ENCODE measurements at regions not wholly inside any gene's neighbourhood (a gene's known extent, or its start where the extent isn't known, plus 50 kb on each side); places are given as distances from the start of the nearest gene placed in this dataset.

GRCh38 chr1:30356839-30357238 lies 366.5 kb downstream of the MATN1 start:
- Mint-ChIP-seq H3K4me1 (no peaks in the 10 kb centered on the region), H3K36me3 (ENCODE audit: low read depth) (no peaks in the 10 kb centered on the region), H3K4me3 (no peak overlapping the region), H3K27me3 (peaks cover 7% of the 10 kb centered on the region), H3K27ac (no peak overlapping the region), H3K9me3 (no peaks in the 10 kb centered on the region)
- DNase-seq: no peak
- intact Hi-C loops (cut with micrococcal nuclease): no loop called here

- Mint-ChIP-seq H3K4me3 (no peak overlapping the region), H3K36me3 (ENCODE audit: low read depth) (no peaks in the 10 kb centered on the region), H3K27me3 (peaks cover 13% of the 10 kb centered on the region), H3K9me3 (no peaks in the 10 kb centered on the region), H3K4me1 (no peaks in the 10 kb centered on the region), H3K27ac (no peak overlapping the region)
- DNase-seq: no peak
- intact Hi-C loops (cut with micrococcal nuclease): no loop called here
These were observed 369.0 kb downstream of the MATN1 start for GRCh38 chr1:30354410-30354809.

GRCh38 chr1:30353637-30354036 lies 369.7 kb downstream of the MATN1 start:
- Mint-ChIP-seq H3K36me3 (ENCODE audit: low read depth) (no peaks in the 10 kb centered on the region), H3K9me3 (no peaks in the 10 kb centered on the region), H3K27me3 (peaks cover 18% of the 10 kb centered on the region), H3K4me3 (no peak overlapping the region), H3K4me1 (no peaks in the 10 kb centered on the region), H3K27ac (no peak overlapping the region)
- no peak for DNase-seq
- intact Hi-C loops (cut with micrococcal nuclease): no loop called here

- no peak for DNase-seq
- Mint-ChIP-seq H3K27me3 (peaks cover 28% of the 10 kb centered on the region), H3K27ac (no peak overlapping the region), H3K36me3 (ENCODE audit: low read depth) (no peaks in the 10 kb centered on the region), H3K4me3 (no peak overlapping the region), H3K4me1 (no peaks in the 10 kb centered on the region), H3K9me3 (no peaks in the 10 kb centered on the region)
- intact Hi-C loops (cut with micrococcal nuclease): no loop called here
These were observed 375.2 kb downstream of the MATN1 start for GRCh38 chr1:30348147-30348546.

GRCh38 chr1:30345491-30346130 lies 377.8 kb downstream of the MATN1 start:
- intact Hi-C loops (cut with micrococcal nuclease): no loop called here
- no peak overlapping the region for H3K27ac Mint-ChIP-seq
- no peaks in the 10 kb centered on the region for H3K9me3 Mint-ChIP-seq

GRCh38 chr1:30343562-30343961 lies 379.8 kb downstream of the MATN1 start:
- Mint-ChIP-seq H3K36me3 (ENCODE audit: low read depth) (no peaks in the 10 kb centered on the region), H3K9me3 (no peaks in the 10 kb centered on the region), H3K27me3 (peaks cover 19% of the 10 kb centered on the region), H3K4me1 (no peaks in the 10 kb centered on the region), H3K4me3 (no peak overlapping the region), H3K27ac (no peak overlapping the region)
- intact Hi-C loops (cut with micrococcal nuclease): no loop called here
- DNase-seq: no peak

More at GRCh38 chr1:30345491-30346130, 377.8 kb downstream of the MATN1 start:
- peaks cover 24% of the 10 kb centered on the region for H3K27me3 Mint-ChIP-seq
- no peak overlapping the region for H3K4me3 Mint-ChIP-seq
- H3K36me3 Mint-ChIP-seq (ENCODE audit: low read depth): no peaks in the 10 kb centered on the region
- DNase-seq: no peak
- H3K4me1 Mint-ChIP-seq: no peaks in the 10 kb centered on the region

- intact Hi-C loops (cut with micrococcal nuclease): no loop called here
- H3K4me3 Mint-ChIP-seq: no peak overlapping the region
These were observed 380.7 kb downstream of the MATN1 start for GRCh38 chr1:30342535-30343141.

GRCh38 chr1:30340934-30341333 lies 382.5 kb downstream of the MATN1 start:
- H3K36me3 Mint-ChIP-seq (ENCODE audit: low read depth): no peaks in the 10 kb centered on the region
- no peaks in the 10 kb centered on the region for H3K9me3 Mint-ChIP-seq
- H3K4me3 Mint-ChIP-seq: no peak overlapping the region
- DNase-seq: no peak
- intact Hi-C loops (cut with micrococcal nuclease): no loop called here
- H3K4me1 Mint-ChIP-seq: no peaks in the 10 kb centered on the region
- peaks cover 13% of the 10 kb centered on the region for H3K27me3 Mint-ChIP-seq
- H3K27ac Mint-ChIP-seq: no peak overlapping the region

More at GRCh38 chr1:30342535-30343141, 380.7 kb downstream of the MATN1 start:
- DNase-seq: no peak
- H3K27me3 Mint-ChIP-seq: peaks cover 15% of the 10 kb centered on the region
- H3K27ac Mint-ChIP-seq: no peak overlapping the region
- no peaks in the 10 kb centered on the region for H3K36me3 Mint-ChIP-seq (ENCODE audit: low read depth)
- no peaks in the 10 kb centered on the region for H3K4me1 Mint-ChIP-seq
- no peaks in the 10 kb centered on the region for H3K9me3 Mint-ChIP-seq

GRCh38 chr1:30339866-30340265 lies 383.5 kb downstream of the MATN1 start:
- DNase-seq: no peak
- H3K27ac Mint-ChIP-seq: no peak overlapping the region
- intact Hi-C loops (cut with micrococcal nuclease): no loop called here
- H3K27me3 Mint-ChIP-seq: peaks cover 12% of the 10 kb centered on the region
- H3K4me3 Mint-ChIP-seq: no peak overlapping the region
- no peaks in the 10 kb centered on the region for H3K4me1 Mint-ChIP-seq
- no peaks in the 10 kb centered on the region for H3K9me3 Mint-ChIP-seq
- H3K36me3 Mint-ChIP-seq (ENCODE audit: low read depth): no peaks in the 10 kb centered on the region

GRCh38 chr1:30338765-30339164 lies 384.6 kb downstream of the MATN1 start:
- intact Hi-C loops (cut with micrococcal nuclease): no loop called here
- H3K27me3 Mint-ChIP-seq: peaks cover 12% of the 10 kb centered on the region
- no peaks in the 10 kb centered on the region for H3K4me1 Mint-ChIP-seq
- H3K4me3 Mint-ChIP-seq: no peak overlapping the region
- H3K9me3 Mint-ChIP-seq: no peaks in the 10 kb centered on the region
- no peak overlapping the region for H3K27ac Mint-ChIP-seq
- no peaks in the 10 kb centered on the region for H3K36me3 Mint-ChIP-seq (ENCODE audit: low read depth)
- DNase-seq: no peak

- no peaks in the 10 kb centered on the region for H3K9me3 Mint-ChIP-seq
- no peaks in the 10 kb centered on the region for H3K36me3 Mint-ChIP-seq (ENCODE audit: low read depth)
- DNase-seq: no peak
- intact Hi-C loops (cut with micrococcal nuclease): no loop called here
- no peak overlapping the region for H3K4me3 Mint-ChIP-seq
- no peaks in the 10 kb centered on the region for H3K4me1 Mint-ChIP-seq
- peaks cover 4% of the 10 kb centered on the region for H3K27me3 Mint-ChIP-seq
- no peak overlapping the region for H3K27ac Mint-ChIP-seq
These were observed 386.1 kb downstream of the MATN1 start for GRCh38 chr1:30337324-30337620.

GRCh38 chr1:30336550-30337323 lies 386.6 kb downstream of the MATN1 start:
- intact Hi-C loops (cut with micrococcal nuclease): no loop called here
- no peaks in the 10 kb centered on the region for H3K9me3 Mint-ChIP-seq
- no peak overlapping the region for H3K4me3 Mint-ChIP-seq
- H3K27me3 Mint-ChIP-seq: no peaks in the 10 kb centered on the region
- no peak for DNase-seq
- no peaks in the 10 kb centered on the region for H3K36me3 Mint-ChIP-seq (ENCODE audit: low read depth)
- no peaks in the 10 kb centered on the region for H3K4me1 Mint-ChIP-seq
- no peak overlapping the region for H3K27ac Mint-ChIP-seq

- no peak overlapping the region for H3K4me3 Mint-ChIP-seq
- H3K4me1 Mint-ChIP-seq: no peaks in the 10 kb centered on the region
- no peak for DNase-seq
- intact Hi-C loops (cut with micrococcal nuclease): no loop called here
- no peaks in the 10 kb centered on the region for H3K36me3 Mint-ChIP-seq (ENCODE audit: low read depth)
- no peaks in the 10 kb centered on the region for H3K9me3 Mint-ChIP-seq
- no peaks in the 10 kb centered on the region for H3K27me3 Mint-ChIP-seq
- no peak overlapping the region for H3K27ac Mint-ChIP-seq
These were observed 387.4 kb downstream of the MATN1 start for GRCh38 chr1:30335997-30336390.

GRCh38 chr1:30335389-30335996 lies 387.9 kb downstream of the MATN1 start:
- Mint-ChIP-seq H3K4me1 (no peaks in the 10 kb centered on the region), H3K4me3 (no peak overlapping the region), H3K27me3 (no peaks in the 10 kb centered on the region), H3K27ac (no peak overlapping the region), H3K36me3 (ENCODE audit: low read depth) (no peaks in the 10 kb centered on the region), H3K9me3 (no peaks in the 10 kb centered on the region)
- intact Hi-C loops (cut with micrococcal nuclease): no loop called here
- DNase-seq: no peak

All from activated CD4-positive, alpha-beta T cell treated with anti-CD3 and anti-CD28 coated beads, Interleukin-2, amount 10 ng/mL, durations not matched to agents 24 days and 14 days (primary cell).